Bronchial epithelial cell (primary cell): ENCODE measurements at regions not wholly inside any gene's neighbourhood (a gene's known extent, or its start where the extent isn't known, plus 50 kb on each side); places are given as distances from the start of the nearest gene placed in this dataset.

Experiments
- DNase-seq: peaks from one replicate; pipeline ENCODE4 v3.0.0-alpha.2; 2010; ENCODE audit warnings: low read depth
- FAIRE-seq: peaks from 2 replicates; lab custom pipeline; 2011; peaks lifted over from hg19 to GRCh38; lab: Jason Lieb, UNC
- H3K27me3 ChIP-seq: 2 replicates; pipeline ENCODE4 v1.5.1; 2011; ENCODE audit warnings: low read length; ENCODE audit not compliant: control insufficient read depth, insufficient read depth
- H3K36me3 ChIP-seq: 2 replicates; pipeline ENCODE4 v1.5.1; 2011; ENCODE audit warnings: low read length; ENCODE audit not compliant: control insufficient read depth, insufficient read depth
- H3K4me3 ChIP-seq: 2 replicates; pipeline ENCODE4 v1.5.1; 2011; ENCODE audit warnings: mild to moderate bottlenecking, low read depth, low read length, control low read depth
- TF ChIP-seq, protein P1 (sequence below): IDR thresholded peaks from 2 replicates; pipeline ENCODE4 v1.5.1; 2011; ENCODE audit warnings: mild to moderate bottlenecking, moderate library complexity, low read length, control low read depth, inconsistent platforms; ENCODE audit not compliant: insufficient read depth, severe bottlenecking

DNA sequence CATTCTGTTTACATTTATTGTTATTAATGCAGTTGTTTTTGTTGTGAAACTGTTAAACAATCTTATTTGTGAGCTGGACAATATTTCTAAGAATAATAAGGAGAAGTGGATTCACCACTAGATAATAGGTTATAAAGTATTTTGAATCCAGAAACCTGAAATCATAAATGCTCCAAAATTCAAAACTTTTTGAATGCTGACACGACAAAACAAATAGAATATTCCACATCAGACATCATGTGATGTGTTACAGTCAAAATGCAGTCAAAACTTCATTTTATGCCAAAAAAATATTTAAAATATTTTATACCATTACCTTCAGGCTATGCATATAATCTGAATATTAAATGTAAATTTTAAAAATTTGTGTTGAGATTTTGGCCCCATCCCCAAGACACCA, 1321.4 kb downstream of the SLITRK1 start:
- no peak for FAIRE-seq
- TF ChIP-seq, protein P1, sequence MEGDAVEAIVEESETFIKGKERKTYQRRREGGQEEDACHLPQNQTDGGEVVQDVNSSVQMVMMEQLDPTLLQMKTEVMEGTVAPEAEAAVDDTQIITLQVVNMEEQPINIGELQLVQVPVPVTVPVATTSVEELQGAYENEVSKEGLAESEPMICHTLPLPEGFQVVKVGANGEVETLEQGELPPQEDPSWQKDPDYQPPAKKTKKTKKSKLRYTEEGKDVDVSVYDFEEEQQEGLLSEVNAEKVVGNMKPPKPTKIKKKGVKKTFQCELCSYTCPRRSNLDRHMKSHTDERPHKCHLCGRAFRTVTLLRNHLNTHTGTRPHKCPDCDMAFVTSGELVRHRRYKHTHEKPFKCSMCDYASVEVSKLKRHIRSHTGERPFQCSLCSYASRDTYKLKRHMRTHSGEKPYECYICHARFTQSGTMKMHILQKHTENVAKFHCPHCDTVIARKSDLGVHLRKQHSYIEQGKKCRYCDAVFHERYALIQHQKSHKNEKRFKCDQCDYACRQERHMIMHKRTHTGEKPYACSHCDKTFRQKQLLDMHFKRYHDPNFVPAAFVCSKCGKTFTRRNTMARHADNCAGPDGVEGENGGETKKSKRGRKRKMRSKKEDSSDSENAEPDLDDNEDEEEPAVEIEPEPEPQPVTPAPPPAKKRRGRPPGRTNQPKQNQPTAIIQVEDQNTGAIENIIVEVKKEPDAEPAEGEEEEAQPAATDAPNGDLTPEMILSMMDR, result no peak
- Histone ChIP-seq H3K4me3 (no peak overlapping the region), H3K36me3 (no peaks in the 10 kb centered on the region), H3K27me3 (no peaks in the 10 kb centered on the region)
- no peak for DNase-seq

DNA sequence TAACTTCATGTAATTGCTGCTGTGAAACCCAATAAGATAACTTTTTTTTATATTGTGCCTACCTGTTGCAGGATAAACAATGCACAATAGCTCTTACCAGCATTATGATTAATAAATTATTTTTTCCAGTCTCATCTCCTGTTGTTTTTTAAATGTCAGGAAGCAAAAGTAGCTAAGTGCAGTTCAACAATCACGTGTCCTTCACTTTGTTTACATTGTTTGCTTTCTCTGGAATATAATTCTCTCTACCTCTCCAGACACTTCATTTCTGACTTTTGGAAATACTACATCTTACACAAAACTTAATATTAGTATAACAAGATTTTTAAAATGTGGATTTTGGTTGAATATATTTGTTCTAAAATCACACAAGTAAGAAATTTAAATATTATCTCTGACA, 1359.4 kb downstream of the SLITRK1 start:
- FAIRE-seq (no peak), DNase-seq (no peak)
- no peaks in the 10 kb centered on the region for H3K36me3 ChIP-seq

DNA sequence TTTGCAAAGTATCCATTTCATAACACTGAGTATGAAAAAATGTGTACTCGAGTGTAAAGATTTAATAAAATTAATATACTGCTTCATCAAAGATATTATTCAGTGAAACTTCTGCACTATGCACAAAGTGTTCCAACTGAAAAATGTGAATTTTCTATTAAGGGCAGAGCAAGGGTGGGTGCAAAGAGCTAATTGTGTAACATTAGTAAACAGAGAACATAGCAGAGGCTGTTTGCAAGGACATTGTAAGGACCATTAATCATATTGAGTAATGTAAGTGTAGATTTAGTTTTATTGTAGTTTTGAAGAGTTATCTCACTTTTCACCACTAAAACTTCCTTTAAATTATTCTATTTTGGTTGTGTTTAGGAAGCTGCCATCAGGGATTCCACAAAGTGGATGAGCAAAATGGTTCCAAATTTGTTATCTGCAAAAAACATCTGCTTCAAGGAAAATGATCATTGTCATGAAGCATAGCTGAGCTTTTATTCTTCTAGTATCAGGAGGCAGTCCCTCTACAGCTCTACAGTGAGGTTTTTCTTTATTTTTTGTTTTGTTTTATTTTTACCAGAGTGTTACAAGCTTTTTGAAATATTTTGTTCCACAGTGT, 1375.4 kb downstream of the SLITRK1 start:
- Histone ChIP-seq H3K36me3 (no peaks in the 10 kb centered on the region), H3K4me3 (no peak overlapping the region), H3K27me3 (no peaks in the 10 kb centered on the region)
- TF ChIP-seq, protein P1, result no peak
- DNase-seq, result no peak
- FAIRE-seq, result no peak

More for the DNA sequence above, 1359.4 kb downstream of the SLITRK1 start:
- no peak overlapping the region for H3K4me3 ChIP-seq
- TF ChIP-seq, protein P1, result no peak
- H3K27me3 ChIP-seq, result no peaks in the 10 kb centered on the region

DNA sequence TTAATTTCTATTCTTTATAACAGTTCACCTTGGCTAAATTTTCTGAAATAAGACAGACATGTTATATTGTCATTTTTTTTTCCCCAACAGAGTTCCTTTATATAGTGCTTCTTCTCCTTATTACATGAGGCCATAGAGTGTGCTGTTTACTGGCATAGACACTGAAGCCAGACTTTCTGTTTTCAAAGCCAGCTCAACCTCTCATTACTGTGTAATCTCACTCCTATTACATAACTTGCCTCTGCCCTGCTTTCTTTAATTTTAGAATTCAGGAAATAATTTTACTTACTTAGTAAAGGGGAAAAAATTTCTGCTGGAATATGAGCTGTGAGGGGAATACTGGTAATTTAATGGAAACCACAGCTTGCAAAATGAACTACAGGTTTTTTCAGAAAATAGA, 1380.4 kb downstream of the SLITRK1 start:
- Histone ChIP-seq H3K36me3 (no peaks in the 10 kb centered on the region), H3K4me3 (no peak overlapping the region), H3K27me3 (no peaks in the 10 kb centered on the region)
- TF ChIP-seq, protein P1, result no peak
- DNase-seq (no peak), FAIRE-seq (no peak)

DNA sequence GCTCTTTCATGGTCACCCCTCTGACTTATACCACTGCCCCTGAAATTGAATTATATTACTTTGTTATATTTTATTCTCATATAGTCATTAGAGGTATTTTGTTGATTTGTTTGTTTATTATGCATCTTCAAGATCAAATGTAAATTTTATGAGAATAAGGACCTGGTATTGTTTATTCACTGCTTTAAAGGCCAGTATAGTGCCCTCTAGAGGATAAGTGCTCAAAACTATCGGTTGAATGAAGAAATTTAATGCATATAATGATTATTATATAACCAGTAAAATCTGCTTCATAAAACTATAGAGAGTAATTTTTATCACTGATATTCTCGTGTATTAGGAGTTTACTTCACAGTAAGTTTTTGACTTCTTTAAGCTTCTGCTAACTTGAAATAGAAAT, 1401.9 kb downstream of the SLITRK1 start:
- Histone ChIP-seq H3K27me3 (no peaks in the 10 kb centered on the region), H3K4me3 (no peak overlapping the region), H3K36me3 (no peaks in the 10 kb centered on the region)
- DNase-seq (peak; percentile 5), FAIRE-seq (no peak)
- TF ChIP-seq, protein P1, result no peak

DNA sequence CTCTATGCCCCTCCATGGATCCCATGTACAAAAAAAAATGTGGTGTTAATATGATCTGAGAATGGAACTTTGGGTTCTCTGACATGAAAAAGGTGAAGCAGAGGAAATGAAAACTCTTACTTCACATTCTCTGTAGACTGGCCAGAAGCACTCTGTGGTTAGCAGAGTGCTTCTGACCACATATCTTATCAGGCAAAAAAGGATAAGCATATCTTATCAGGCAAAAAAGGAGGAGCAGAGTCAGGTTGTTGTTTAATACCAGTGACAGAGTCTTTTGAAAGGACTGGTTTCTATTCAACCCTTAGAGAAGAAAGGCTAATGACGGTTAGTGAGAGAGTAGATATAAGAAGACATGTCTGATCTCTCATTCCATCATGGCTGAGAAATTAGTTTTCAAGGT, 1404.8 kb downstream of the SLITRK1 start:
- Histone ChIP-seq H3K4me3 (no peak overlapping the region), H3K36me3 (no peaks in the 10 kb centered on the region), H3K27me3 (no peaks in the 10 kb centered on the region)
- FAIRE-seq, result no peak
- no peak for DNase-seq
- TF ChIP-seq, protein P1, result no peak
